Peyer's patch (tissue), 4 donors: ENCODE measurements at regions not wholly inside any gene's neighbourhood (a gene's known extent, or its start where the extent isn't known, plus 50 kb on each side); places are given as distances from the start of the nearest gene placed in this dataset.
A peak's percentile ranks its signal among the peaks of the same experiment; 100 is the strongest.

Source experiments
- DNase-seq, 3 donors: peaks; one replicate each; pipeline ENCODE4 v3.0.0-alpha.2; 2017 to 2019
- H3K27ac ChIP-seq, 4 donors: fragments of 200-600 bp; sonication (generic); one replicate each; pipeline ENCODE4 v1.5.1; 2016 to 2019
- H3K27me3 ChIP-seq, 2 donors: fragments of 200-600 bp; sonication (generic); one replicate each; pipeline ENCODE4 v1.5.1; 2019
- H3K36me3 ChIP-seq, 3 donors: fragments of 200-600 bp; sonication (generic); one replicate each; pipeline ENCODE4 v1.5.1; 2016 to 2019
- H3K4me1 ChIP-seq, 4 donors: fragments of 200-600 bp; sonication (generic); one replicate each; pipeline ENCODE4 v1.5.1; 2016 to 2019
- H3K4me3 ChIP-seq, 4 donors: fragments of 200-600 bp; sonication (generic); 1 replicate in 3 of 4; 2 replicates in 1 of 4; pipeline ENCODE4 v1.5.1; 2016 to 2019; ENCODE audit warnings: mild to moderate bottlenecking in 1 of 4
- H3K9me3 ChIP-seq, 4 donors: fragments of 200-600 bp; sonication (generic); one replicate each; pipeline ENCODE4 v1.5.1; 2016 to 2019; ENCODE audit warnings: mild to moderate bottlenecking in 1 of 4
- POLR2A ChIP-seq, 2 donors: fragments of 450-650 bp; IDR thresholded peaks; one replicate each; pipeline ENCODE4 v1.5.1; 2017; ENCODE audit warnings: antibody characterized with exemption in 2 of 2, mild to moderate bottlenecking in 2 of 2, moderate library complexity in 2 of 2
- TF ChIP-seq, protein P1 (sequence below), 6 experiments: fragments of 450-650 bp in 4 of 6; fragments of 200-600 bp in 2 of 6; sonication (generic) in 1 of 6; IDR thresholded peaks; one replicate each; pipeline ENCODE4 v1.5.1; 2017 to 2019; ENCODE audit warnings: antibody characterized with exemption in 6 of 6, mild to moderate bottlenecking in 3 of 6, moderate library complexity in 1 of 6

DNA sequence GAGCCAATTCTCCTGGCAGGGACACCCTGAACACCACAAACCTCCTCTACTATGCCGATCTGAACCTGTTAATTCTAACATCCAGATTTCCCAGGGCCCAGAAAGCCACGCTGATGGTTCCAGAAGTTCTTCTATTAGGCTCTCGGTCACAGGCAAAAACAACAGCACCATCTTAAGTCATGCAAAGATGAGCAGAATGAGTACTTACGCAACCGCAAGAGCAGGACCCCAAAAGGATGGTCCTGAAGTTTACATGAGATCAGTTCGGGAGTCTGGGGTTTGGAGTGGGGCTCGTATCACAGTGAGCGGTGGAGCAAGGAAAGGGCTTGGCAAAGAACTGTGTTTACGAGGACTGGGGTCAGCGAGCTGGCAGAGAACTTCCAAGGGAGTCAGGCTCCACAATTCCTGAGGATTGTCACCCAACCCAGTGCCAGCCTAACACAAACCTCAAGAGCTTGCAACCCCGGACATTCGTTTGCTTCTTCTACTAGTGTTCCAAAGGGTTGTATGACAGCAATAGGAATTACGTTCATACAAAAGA is 532.6 kb downstream of the TNS3 start:
- DNase-seq: no peak
- H3K4me1 ChIP-seq: no peaks in the 10 kb centered on the region
- H3K27ac ChIP-seq: no peak overlapping the region
- TF ChIP-seq POLR2A (IDR thresholded peaks at IDR 0.05): no peak
- TF ChIP-seq, protein P1, sequence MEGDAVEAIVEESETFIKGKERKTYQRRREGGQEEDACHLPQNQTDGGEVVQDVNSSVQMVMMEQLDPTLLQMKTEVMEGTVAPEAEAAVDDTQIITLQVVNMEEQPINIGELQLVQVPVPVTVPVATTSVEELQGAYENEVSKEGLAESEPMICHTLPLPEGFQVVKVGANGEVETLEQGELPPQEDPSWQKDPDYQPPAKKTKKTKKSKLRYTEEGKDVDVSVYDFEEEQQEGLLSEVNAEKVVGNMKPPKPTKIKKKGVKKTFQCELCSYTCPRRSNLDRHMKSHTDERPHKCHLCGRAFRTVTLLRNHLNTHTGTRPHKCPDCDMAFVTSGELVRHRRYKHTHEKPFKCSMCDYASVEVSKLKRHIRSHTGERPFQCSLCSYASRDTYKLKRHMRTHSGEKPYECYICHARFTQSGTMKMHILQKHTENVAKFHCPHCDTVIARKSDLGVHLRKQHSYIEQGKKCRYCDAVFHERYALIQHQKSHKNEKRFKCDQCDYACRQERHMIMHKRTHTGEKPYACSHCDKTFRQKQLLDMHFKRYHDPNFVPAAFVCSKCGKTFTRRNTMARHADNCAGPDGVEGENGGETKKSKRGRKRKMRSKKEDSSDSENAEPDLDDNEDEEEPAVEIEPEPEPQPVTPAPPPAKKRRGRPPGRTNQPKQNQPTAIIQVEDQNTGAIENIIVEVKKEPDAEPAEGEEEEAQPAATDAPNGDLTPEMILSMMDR (IDR thresholded peaks at IDR 0.05): no peak
- no peaks in the 10 kb centered on the region for H3K9me3 ChIP-seq
- H3K4me3 ChIP-seq: no peak overlapping the region
- H3K27me3 ChIP-seq: no peaks in the 10 kb centered on the region
- H3K36me3 ChIP-seq: no peaks in the 10 kb centered on the region

- no peak overlapping the region for H3K4me3 ChIP-seq
- no peak for TF ChIP-seq POLR2A (IDR thresholded peaks at IDR 0.05)
- no peaks in the 10 kb centered on the region for H3K9me3 ChIP-seq
- no peaks in the 10 kb centered on the region for H3K27me3 ChIP-seq
- H3K27ac ChIP-seq: no peak overlapping the region
- H3K4me1 ChIP-seq: no peaks in the 10 kb centered on the region
- no peak for DNase-seq
- no peaks in the 10 kb centered on the region for H3K36me3 ChIP-seq
Observed at GRCh38 chr7:47047384-47047783, 534.5 kb downstream of the TNS3 start.

DNA sequence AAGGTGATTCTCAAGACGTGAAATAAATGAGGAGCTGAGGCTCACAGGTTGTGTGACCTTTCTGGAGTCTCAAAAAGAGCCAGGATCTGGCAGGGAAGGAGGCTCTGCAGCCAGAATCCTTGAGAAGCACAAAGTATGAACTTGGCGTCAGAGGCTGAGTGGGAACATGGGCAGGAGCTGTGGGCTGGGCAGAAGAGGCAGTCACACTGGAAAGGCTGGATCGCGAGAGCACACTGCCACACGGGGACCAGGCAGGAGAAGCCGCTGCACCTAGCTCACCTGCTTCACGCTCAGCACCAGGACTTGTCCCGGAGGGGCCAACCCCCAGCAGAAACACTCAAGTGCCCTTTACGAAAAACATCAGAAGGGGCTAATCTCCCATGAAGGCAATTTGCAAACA is 535.0 kb downstream of the TNS3 start:
- no peak overlapping the region for H3K4me3 ChIP-seq
- TF ChIP-seq, protein P1 (IDR thresholded peaks at IDR 0.05): no peak
- no peak overlapping the region for H3K27ac ChIP-seq
- no peaks in the 10 kb centered on the region for H3K9me3 ChIP-seq
- H3K4me1 ChIP-seq: no peaks in the 10 kb centered on the region
- no peaks in the 10 kb centered on the region for H3K27me3 ChIP-seq
- no peak for DNase-seq
- H3K36me3 ChIP-seq: no peaks in the 10 kb centered on the region

GRCh38 chr7:47045207-47046051 is 536.5 kb downstream of the TNS3 start:
- TF ChIP-seq, protein P1 (IDR thresholded peaks at IDR 0.05): no peak
- no peak for TF ChIP-seq POLR2A (IDR thresholded peaks at IDR 0.05)
- Histone ChIP-seq H3K9me3 (no peaks in the 10 kb centered on the region), H3K27me3 (no peaks in the 10 kb centered on the region), H3K4me3 (no peak overlapping the region), H3K36me3 (no peaks in the 10 kb centered on the region), H3K4me1 (peaks cover 0 to 6% (median 0%) of the 10 kb centered on the region in 4 donors), H3K27ac (peak overlapping the region in 1 of 4 donors; percentile 5)
- DNase-seq: no peak

GRCh38 chr7:47044625-47045024 is 537.3 kb downstream of the TNS3 start:
- TF ChIP-seq POLR2A (IDR thresholded peaks at IDR 0.05): no peak
- TF ChIP-seq, protein P1 (IDR thresholded peaks at IDR 0.05): no peak
- H3K9me3 ChIP-seq: no peaks in the 10 kb centered on the region
- H3K27ac ChIP-seq: no peak overlapping the region
- H3K4me3 ChIP-seq: no peak overlapping the region
- no peaks in the 10 kb centered on the region for H3K36me3 ChIP-seq
- H3K27me3 ChIP-seq: no peaks in the 10 kb centered on the region
- no peak for DNase-seq
- peaks cover 0 to 6% (median 0%) of the 10 kb centered on the region in 4 donors for H3K4me1 ChIP-seq

DNA sequence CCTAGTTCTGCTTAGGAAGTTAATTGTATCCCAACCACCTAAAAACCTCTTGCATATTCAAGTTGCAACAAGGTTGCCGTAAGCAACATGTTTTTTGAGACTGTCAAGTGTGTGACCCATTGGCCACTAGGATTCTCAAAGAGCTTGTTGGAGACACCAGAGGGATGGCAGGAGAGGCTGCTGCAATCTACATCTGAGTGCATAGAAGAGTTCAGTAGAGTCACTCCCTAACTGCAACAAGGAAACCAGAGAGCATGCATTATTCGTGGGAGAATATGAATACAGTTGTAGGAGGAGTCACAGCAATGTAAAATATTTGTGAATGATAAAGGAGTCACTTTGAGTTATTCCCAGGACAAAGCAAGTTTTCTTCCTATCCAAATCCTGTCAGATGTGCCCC is 538.6 kb downstream of the TNS3 start:
- H3K36me3 ChIP-seq: no peaks in the 10 kb centered on the region
- no peaks in the 10 kb centered on the region for H3K27me3 ChIP-seq
- no peaks in the 10 kb centered on the region for H3K9me3 ChIP-seq
- TF ChIP-seq POLR2A (IDR thresholded peaks at IDR 0.05): no peak
- TF ChIP-seq, protein P1 (IDR thresholded peaks at IDR 0.05): no peak
- no peak overlapping the region for H3K27ac ChIP-seq
- no peak for DNase-seq
- no peak overlapping the region for H3K4me3 ChIP-seq
- H3K4me1 ChIP-seq: peaks cover 0 to 6% (median 0%) of the 10 kb centered on the region in 4 donors
